Stimulated activated effector memory CD8-positive, alpha-beta T cell treated with anti-CD3 and anti-CD28 coated beads, Interleukin-12 subunit alpha, Interleukin-12 subunit beta, amount 100 ng/mL, for 72 hours (primary cell): ENCODE measurements at regions not wholly inside any gene's neighbourhood (a gene's known extent, or its start where the extent isn't known, plus 50 kb on each side); places are given as distances from the start of the nearest gene placed in this dataset.
"Not testable (repeated sequence)": the region's sequence is repeated elsewhere in the genome, so short reads cannot be mapped to it uniquely, and the experiment has no call there.

ENCODE experiments used
- ATAC-seq: fragments of 150-1000 bp; cut with Tn5 transposase; 2 replicates; pipeline ENCODE4 v1.10.0; 2021
- DNase-seq, 2 donors: peaks; one replicate each; pipeline ENCODE4 v3.0.0; 2021 to 2022; ENCODE audit warnings: low spot score in 2 of 2
- H3K27ac Mint-ChIP-seq: one replicate; pipeline ENCODE4 v1.8.0; 2022; ENCODE audit warnings: mild to moderate bottlenecking, mixed read lengths
- H3K36me3 Mint-ChIP-seq: one replicate; pipeline ENCODE4 v1.8.0; 2022; ENCODE audit warnings: mild to moderate bottlenecking, mixed read lengths
- H3K4me1 Mint-ChIP-seq: one replicate; pipeline ENCODE4 v1.8.0; 2022; ENCODE audit warnings: mixed read lengths
- H3K4me3 Mint-ChIP-seq: one replicate; pipeline ENCODE4 v1.8.0; 2022; ENCODE audit warnings: mild to moderate bottlenecking, mixed read lengths
- H3K9me3 Mint-ChIP-seq: one replicate; pipeline ENCODE4 v1.8.0; 2022; ENCODE audit warnings: mixed read lengths

DNA sequence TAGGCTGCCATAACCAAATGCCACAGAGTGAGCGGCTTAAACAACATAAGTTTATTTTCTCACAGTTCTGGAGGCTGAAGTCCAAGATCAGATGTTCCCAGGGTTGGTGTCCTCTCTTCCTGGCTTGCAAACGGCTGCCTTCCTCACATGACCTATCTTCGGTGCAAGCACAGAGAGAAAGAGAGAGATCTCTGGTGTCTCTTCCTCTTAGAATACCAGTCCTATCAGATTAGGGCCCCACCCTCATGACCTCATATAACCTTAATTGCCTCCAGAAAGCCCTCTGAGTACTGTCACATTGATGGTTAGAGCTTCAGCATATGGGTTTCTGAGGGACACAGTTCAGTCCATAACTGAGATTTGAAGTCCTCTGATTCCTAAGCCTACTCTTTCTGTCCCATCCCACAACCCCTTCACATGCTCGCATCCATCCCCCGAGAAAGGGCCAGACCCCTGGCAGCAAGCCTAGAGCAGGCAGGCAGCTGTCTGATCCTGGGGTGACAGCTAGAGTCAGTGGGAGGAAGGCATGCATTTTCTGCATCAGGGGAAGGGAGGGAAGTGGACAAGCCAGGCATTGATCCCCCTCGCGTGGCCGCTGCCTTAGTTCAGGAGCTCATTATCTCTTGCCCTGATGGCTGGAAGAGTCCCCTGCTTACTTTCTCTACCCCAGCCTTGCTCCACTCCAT is 114.1 kb downstream of the FAR1 start:
- H3K27ac Mint-ChIP-seq: no peak overlapping the region
- H3K36me3 Mint-ChIP-seq: no peaks in the 10 kb centered on the region
- H3K4me3 Mint-ChIP-seq: no peak overlapping the region
- DNase-seq (no peak), ATAC-seq (no peak)
- no peaks in the 10 kb centered on the region for H3K9me3 Mint-ChIP-seq
- no peaks in the 10 kb centered on the region for H3K4me1 Mint-ChIP-seq

DNA sequence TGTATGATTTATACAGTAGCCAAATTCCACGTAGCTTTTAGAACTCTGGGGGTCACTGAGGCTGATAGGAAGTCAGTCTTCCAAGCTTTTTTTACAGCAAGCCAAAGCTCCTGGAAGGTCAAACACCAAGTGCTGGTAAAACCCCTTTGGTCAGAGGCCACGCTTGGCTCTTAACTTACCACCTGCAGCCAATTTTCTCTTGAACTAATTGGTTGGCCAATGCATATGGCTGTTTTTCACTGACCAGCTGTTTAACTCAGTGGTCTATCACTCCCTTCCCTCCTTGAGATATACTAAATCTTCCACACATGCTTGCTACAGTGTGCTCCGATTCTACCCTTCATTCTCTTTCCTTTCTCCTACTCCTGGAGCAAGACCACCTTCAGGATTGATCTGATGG is 116.0 kb downstream of the FAR1 start:
- H3K27ac Mint-ChIP-seq: no peak overlapping the region
- H3K4me3 Mint-ChIP-seq: no peak overlapping the region
- no peaks in the 10 kb centered on the region for H3K4me1 Mint-ChIP-seq
- ATAC-seq (no peak), DNase-seq (no peak)
- no peaks in the 10 kb centered on the region for H3K9me3 Mint-ChIP-seq
- H3K36me3 Mint-ChIP-seq: no peaks in the 10 kb centered on the region

DNA sequence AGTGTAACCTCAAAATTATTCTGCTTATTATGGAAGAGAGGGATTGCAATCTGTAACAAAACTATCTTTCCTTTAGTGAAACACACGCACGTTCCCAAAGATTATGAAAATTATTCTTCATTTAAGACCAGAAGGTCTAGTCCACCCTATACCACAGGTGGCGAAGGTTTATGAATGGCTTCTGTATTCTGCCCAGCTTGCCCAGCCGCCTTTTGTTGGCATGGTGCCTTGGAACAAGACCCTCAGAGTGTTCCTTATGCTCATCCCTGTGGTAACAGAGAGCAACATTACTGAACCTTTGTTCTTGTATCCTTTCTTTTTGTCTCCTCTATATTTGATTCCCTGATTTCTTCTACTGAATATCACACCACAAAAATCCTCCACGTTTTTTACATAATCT is 116.4 kb downstream of the FAR1 start:
- H3K27ac Mint-ChIP-seq: no peak overlapping the region
- no peak for DNase-seq
- ATAC-seq: no peak

DNA sequence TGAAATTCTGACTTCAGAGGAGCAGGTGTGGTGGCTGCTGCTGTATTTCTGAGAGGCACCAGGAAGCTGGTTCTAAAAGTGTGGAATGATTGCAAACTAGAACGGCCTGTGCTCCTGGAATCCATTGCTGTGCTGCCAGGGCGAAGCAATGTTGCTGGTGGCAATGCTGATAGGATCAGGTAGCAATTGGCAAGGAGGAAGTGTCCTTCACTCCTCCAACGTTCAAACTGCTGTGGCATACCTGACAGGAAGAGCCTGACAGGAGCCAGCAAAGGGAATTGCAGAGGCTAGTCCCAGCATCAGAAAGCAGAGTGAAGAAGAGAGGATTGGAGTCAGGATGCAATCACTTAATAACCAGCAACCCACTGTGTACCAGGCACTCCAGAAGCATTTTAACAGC is 118.2 kb downstream of the FAR1 start:
- Mint-ChIP-seq H3K4me3 (no peak overlapping the region), H3K4me1 (no peaks in the 10 kb centered on the region), H3K36me3 (no peaks in the 10 kb centered on the region), H3K9me3 (no peaks in the 10 kb centered on the region), H3K27ac (no peak overlapping the region)
- DNase-seq (no peak), ATAC-seq (no peak)

More for the DNA sequence above, 116.4 kb downstream of the FAR1 start:
- Mint-ChIP-seq H3K36me3 (no peaks in the 10 kb centered on the region), H3K4me1 (no peaks in the 10 kb centered on the region), H3K9me3 (no peaks in the 10 kb centered on the region), H3K4me3 (no peak overlapping the region)

DNA sequence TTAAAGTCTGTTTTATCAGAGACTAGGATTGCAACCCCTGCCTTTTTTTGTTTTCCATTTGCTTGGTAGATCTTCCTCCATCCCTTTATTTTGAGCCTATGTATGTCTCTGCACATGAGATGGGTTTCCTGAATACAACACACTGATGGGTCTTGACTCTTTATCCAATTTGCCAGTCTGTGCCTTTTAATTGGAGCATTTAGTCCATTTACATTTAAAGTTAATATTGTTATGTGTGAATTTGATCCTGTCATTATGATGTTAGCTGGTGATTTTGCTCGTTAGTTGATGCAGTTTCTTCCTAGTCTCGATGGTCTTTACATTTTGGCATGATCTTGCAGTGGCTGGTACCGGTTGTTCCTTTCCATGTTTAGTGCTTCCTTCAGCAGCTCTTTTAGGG is 129.1 kb downstream of the FAR1 start:
- ATAC-seq, DNase-seq, H3K4me3 Mint-ChIP-seq, H3K36me3 Mint-ChIP-seq, H3K4me1 Mint-ChIP-seq, H3K27ac Mint-ChIP-seq: not testable (repeated sequence)
- H3K9me3 Mint-ChIP-seq: peaks cover 13% of the 10 kb centered on the region

DNA sequence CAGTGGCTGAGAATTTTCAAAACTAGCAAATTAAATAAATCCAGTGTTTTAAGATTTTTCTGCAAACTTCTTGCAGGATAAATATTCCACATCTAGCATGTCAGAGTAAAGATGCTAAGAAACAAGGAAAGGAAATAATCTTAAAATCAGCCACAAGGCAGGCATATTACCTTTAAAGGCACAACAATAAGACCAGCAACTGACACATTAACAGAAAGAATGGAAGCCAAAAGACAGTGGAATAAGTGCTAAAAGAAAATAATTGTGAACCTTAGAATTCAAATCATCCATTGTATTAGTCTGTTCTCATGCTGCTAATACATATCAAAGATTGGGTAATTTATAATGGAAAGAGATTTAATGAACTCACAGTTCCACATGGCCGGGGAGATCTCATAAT is 132.4 kb downstream of the FAR1 start:
- ATAC-seq (no peak), DNase-seq (no peak)
- no peak overlapping the region for H3K4me3 Mint-ChIP-seq
- H3K36me3 Mint-ChIP-seq: no peaks in the 10 kb centered on the region
- H3K27ac Mint-ChIP-seq: no peak overlapping the region
- H3K4me1 Mint-ChIP-seq: no peaks in the 10 kb centered on the region
- peaks cover 15% of the 10 kb centered on the region for H3K9me3 Mint-ChIP-seq

DNA sequence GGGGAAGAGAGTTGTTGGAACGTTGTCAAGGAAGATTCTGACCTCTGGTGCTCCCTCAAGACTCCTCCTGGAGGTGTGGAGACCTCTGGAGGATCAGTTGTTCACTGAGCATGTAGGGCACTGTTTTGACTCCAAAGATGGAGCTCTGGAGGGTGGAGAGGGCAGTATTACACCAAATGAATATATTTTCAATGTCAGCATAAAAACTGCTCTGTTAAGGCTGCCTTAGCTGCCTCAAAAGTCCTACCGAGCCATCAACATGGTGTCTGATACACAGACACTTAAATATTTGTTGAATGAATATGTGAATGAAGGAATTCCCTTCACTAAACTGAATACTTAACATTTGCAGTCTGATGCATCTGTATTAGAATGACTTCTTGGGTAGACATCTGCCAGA is 144.2 kb upstream of the SPON1 start:
- no peak for DNase-seq
- no peak for ATAC-seq
- H3K36me3 Mint-ChIP-seq: no peaks in the 10 kb centered on the region
- no peak overlapping the region for H3K4me3 Mint-ChIP-seq
- no peak overlapping the region for H3K27ac Mint-ChIP-seq
- peaks cover 5% of the 10 kb centered on the region for H3K4me1 Mint-ChIP-seq
- peaks cover 3% of the 10 kb centered on the region for H3K9me3 Mint-ChIP-seq

DNA sequence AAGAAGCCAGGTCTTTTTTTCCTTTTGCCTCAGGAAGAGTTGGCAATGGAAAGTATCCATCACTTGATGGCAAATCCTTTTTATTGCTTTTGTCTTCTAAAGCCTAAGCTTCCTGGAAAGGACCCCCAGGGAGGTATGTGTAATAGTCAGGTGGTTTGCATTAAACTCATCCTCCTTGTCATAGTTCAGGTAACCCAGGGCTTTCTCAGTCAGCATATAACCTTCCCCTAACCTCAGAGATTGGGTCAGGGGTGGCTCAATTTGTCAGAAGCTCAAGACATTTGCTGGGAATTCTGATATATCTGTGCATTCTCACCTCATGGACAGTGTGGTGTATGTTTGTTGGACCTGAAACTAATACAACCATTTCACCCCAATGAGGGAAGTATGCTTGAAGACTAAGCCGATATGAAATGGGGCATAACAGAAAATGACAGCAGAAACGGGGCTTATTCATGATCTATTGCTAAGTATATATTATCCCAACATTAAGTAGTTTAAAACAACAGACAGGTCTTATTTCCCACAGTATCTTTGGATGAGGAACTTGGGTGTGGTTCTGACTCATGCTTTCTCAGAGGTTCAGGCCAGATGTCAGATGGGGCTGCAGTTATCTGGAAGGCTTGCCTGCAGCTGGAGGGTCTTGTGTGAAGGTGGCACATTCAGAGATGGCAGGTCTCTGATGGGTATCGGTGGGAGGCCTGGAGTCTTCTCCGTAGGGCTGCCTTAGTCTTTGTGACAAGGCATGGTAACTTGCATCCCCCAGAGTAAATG is 135.8 kb upstream of the SPON1 start:
- ATAC-seq (no peak), DNase-seq (no peak)
- Mint-ChIP-seq H3K27ac (no peak overlapping the region), H3K9me3 (peaks cover 9% of the 10 kb centered on the region), H3K36me3 (no peaks in the 10 kb centered on the region), H3K4me1 (peaks cover 1% of the 10 kb centered on the region), H3K4me3 (no peak overlapping the region)

DNA sequence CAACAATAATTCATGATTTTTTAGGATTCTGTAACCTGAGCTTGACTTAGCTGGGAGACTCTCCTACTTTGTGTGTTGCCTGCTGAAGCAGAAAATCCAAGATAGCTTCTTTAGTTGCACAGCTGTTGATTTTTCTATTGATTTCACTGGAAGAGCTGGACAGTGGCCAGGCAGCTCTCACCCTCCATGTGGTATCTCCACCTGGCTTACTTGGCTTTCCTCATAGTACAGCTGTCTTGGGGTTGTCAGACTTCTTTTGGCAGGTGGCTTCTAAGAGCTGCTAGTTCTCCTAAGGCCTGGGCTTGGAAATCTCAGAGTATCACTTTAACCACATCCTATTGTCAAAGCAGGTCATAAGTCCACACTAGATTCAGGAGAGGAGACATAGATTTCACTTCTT is 130.8 kb upstream of the SPON1 start:
- peaks cover 6% of the 10 kb centered on the region for H3K4me1 Mint-ChIP-seq
- DNase-seq: no peak
- H3K27ac Mint-ChIP-seq: no peak overlapping the region
- no peak for ATAC-seq
- H3K36me3 Mint-ChIP-seq: no peaks in the 10 kb centered on the region
- H3K9me3 Mint-ChIP-seq: peaks cover 9% of the 10 kb centered on the region
- no peak overlapping the region for H3K4me3 Mint-ChIP-seq

DNA sequence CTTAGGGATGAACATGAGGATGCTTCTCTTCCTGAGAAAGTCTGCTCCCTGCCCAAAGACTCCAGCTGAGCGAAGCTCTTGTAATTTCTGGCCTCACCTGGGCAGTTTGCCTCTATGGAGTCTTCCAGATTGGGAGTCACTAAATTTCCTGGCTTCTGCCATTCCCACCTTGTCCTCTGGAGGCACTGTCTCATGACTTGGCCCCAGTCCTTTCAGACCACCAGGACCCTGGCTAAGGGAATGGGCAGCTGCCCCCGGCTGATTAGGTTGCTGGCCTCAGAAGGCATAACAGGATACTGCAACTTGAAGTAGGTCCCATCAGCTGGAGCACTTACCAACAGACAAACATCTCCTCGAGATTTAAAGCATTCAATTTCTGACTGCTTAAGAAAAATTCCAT is 128.1 kb upstream of the SPON1 start:
- Mint-ChIP-seq H3K27ac (no peak overlapping the region), H3K4me1 (peaks cover 6% of the 10 kb centered on the region), H3K4me3 (no peak overlapping the region), H3K36me3 (no peaks in the 10 kb centered on the region), H3K9me3 (peaks cover 6% of the 10 kb centered on the region)
- DNase-seq: no peak
- ATAC-seq: no peak

DNA sequence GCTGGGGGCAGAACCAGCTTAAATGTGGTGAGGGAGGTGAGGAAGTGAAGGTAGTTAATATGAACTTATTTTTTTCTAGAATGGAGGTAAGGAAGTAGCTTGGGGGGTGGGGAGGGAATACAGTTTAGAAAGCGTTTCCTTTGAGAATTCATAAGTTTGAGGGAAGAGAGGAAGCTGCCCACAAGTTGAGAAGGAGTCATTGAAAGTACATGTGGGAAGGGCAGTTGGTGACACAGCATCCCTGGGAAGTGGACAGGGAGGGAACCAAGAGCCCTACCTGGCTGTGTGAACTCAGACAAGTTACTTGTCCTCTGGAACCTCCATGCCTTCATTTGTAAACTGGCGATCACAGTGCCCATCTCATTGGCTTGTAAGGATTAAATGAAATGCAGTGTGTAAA is 125.9 kb upstream of the SPON1 start:
- no peak for DNase-seq
- Mint-ChIP-seq H3K36me3 (no peaks in the 10 kb centered on the region), H3K27ac (no peak overlapping the region), H3K4me1 (peaks cover 5% of the 10 kb centered on the region), H3K4me3 (no peak overlapping the region), H3K9me3 (no peaks in the 10 kb centered on the region)
- no peak for ATAC-seq

DNA sequence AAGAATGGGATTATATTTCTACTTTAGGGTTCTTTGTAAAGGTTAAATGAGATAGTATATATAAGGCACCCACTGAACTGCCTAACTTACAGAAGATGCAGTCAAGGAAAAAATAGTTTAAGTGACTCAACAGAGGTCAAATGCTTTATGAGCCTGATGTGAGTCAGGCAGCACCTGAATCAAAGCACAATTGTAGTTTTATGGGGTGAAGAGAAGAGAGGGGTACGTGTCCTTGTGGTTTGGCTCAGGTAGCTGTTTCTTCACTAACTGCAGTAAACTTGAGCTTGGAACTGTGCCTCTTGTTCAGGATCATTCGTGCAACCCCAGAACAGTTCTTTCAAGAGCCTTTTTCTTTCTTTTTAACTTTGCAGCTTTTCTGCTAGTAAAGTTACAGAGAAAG is 125.2 kb upstream of the SPON1 start:
- Mint-ChIP-seq H3K27ac (no peak overlapping the region), H3K4me1 (no peaks in the 10 kb centered on the region), H3K4me3 (no peak overlapping the region), H3K9me3 (no peaks in the 10 kb centered on the region), H3K36me3 (no peaks in the 10 kb centered on the region)
- no peak for DNase-seq
- peak; percentile 28 for ATAC-seq

DNA sequence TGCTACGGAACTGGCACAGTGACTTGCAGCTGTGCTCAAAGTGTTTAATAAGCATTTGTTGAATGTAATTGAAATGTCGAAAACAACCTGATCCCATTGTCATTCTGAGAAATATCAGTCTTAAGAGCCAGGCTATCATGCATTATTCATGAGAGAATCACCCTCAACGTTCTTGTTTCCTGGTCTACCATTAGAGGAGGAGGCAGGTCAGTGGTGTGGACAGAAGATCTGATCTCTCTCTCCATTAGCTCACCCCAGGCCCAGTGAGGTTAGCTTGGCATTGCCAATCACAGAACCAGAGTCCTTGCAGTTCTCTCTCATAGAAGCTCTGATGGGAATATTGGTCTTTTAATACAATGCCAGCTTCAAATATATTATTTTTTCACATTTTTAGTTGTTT is 121.1 kb upstream of the SPON1 start:
- Mint-ChIP-seq H3K27ac (no peak overlapping the region), H3K4me1 (no peaks in the 10 kb centered on the region), H3K9me3 (no peaks in the 10 kb centered on the region), H3K36me3 (no peaks in the 10 kb centered on the region), H3K4me3 (no peak overlapping the region)
- no peak for DNase-seq
- no peak for ATAC-seq

DNA sequence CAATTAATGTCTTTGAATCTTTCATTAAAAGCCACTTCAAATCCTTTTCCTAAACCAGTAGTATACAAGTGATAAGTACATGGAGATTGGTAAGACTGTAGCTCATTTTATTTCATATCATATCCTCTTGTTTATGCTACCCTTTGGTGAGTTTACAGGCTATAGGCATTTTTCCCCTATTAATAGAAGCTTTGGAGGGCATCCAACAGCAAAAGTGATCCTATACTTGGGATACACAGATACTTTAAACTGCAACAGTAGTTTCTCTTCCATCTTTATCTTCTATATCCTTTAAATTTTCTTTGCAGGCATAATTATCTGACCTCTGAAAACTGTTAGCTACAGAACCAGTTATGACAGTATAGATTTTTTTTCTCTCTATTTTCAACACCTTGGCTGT is 114.5 kb upstream of the SPON1 start:
- H3K9me3 Mint-ChIP-seq: no peaks in the 10 kb centered on the region
- ATAC-seq (no peak), DNase-seq (no peak)
- no peak overlapping the region for H3K27ac Mint-ChIP-seq
- no peaks in the 10 kb centered on the region for H3K36me3 Mint-ChIP-seq
- no peak overlapping the region for H3K4me3 Mint-ChIP-seq
- H3K4me1 Mint-ChIP-seq: peaks cover 11% of the 10 kb centered on the region

DNA sequence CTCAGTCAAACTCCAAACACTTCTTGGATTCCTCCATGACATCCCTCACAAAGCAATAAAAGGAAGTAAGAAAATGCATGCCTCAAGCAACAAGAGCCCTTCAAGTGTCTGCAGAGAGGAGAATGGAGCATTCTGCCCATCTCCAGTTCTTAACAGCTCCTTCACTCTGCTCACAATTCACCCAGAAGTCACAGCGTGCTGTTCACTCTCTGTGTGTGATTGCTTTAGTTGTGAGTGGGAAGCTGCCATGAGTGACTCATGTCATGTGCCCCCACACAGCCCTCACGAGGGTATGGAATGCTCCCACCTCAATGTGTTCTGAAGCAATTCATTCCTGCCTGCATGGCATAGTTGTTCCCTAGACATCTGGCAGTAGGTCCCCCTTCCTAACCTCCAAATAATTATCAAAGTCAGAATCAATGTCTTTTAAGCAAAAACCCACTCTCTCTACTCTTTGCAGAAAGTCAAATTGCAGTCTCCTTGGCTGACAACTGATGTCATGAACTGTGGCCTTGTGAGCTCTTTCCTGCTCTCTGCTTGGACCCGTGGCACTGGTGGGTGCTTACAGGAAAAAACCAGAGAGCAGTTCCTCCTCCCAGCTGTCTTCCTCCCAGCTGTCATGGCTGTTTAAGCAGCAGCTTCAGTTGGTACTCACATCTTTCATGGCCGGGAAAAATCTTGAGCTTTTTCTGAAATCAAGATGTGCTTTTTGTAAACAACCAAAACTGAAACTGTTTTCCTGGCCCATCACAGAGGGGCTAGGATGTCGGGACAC is 112.1 kb upstream of the SPON1 start:
- DNase-seq (no peak), ATAC-seq (no peak)
- Mint-ChIP-seq H3K27ac (peak overlapping the region; percentile 32), H3K4me1 (peaks cover 11% of the 10 kb centered on the region), H3K4me3 (no peak overlapping the region), H3K36me3 (no peaks in the 10 kb centered on the region), H3K9me3 (no peaks in the 10 kb centered on the region)

DNA sequence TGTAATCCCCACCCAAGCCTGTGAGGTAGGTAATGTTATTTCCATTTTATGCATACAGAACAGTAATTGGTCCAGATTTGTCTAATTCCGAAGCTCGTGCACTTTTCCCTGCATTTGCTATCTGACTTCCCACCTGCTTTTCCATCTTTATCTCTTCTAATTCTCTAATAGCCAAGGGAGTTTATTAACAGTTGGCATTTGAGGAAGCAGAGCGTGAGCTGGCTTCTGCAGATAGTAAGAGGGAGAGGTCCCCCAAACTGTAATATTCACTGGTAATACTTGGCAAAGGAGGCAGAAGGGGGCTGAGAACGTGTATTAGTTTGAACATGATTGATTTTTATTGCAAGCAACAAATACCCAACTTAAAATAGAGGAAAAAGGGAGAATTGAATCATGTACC is 110.8 kb upstream of the SPON1 start:
- DNase-seq (no peak), ATAC-seq (no peak)
- Mint-ChIP-seq H3K4me3 (no peak overlapping the region), H3K9me3 (no peaks in the 10 kb centered on the region), H3K4me1 (peaks cover 11% of the 10 kb centered on the region), H3K27ac (no peak overlapping the region), H3K36me3 (no peaks in the 10 kb centered on the region)
